GM12878 (cell line): ENCODE measurements at regions not wholly inside any gene's neighbourhood (a gene's known extent, or its start where the extent isn't known, plus 50 kb on each side); places are given as distances from the start of the nearest gene placed in this dataset.

ENCODE experiments used
- CTCF ChIP-seq, 3 experiments: IDR thresholded peaks in 2 of 3; conservative IDR thresholded peaks in 1 of 3; 2 replicates each; pipeline ENCODE4 v1.5.1; 2011; ENCODE audit warnings: low read depth in 3 of 3, low read length in 3 of 3, mild to moderate bottlenecking in 3 of 3, control low read depth in 2 of 3, moderate library complexity in 2 of 3, inconsistent platforms in 1 of 3, mixed read lengths in 1 of 3; ENCODE audit not compliant: control insufficient read depth in 2 of 3, insufficient read depth in 1 of 3; ENCODE audit errors: extremely low read depth in 1 of 3
- ELK1 ChIP-seq: IDR thresholded peaks from 2 replicates; pipeline ENCODE4 v1.6.1; 2012; ENCODE audit warnings: low read depth, low read length, improper control_type of control experiment
- POLR2A ChIP-seq: IDR thresholded peaks from 2 replicates; pipeline ENCODE4 v1.6.1; 2011; ENCODE audit warnings: low read depth, mild to moderate bottlenecking, low read length
- USF1 ChIP-seq: IDR thresholded peaks from 2 replicates; pipeline ENCODE4 v1.6.1; 2011; ENCODE audit warnings: borderline replicate concordance, low read depth, mild to moderate bottlenecking, moderate library complexity, mixed read lengths, low read length; ENCODE audit not compliant: insufficient read depth; ENCODE audit errors: extremely low read length

GRCh38 chr6:90462102-90462501, 124.8 kb downstream of the MAP3K7 start:
- TF ChIP-seq CTCF (IDR thresholded peaks at IDR 0.05 in 2 of 3, conservative IDR thresholded peaks at IDR 0.05 in 1 of 3; ENCODE audit: control insufficient read depth in 2 of 3, extremely low read depth in 1 of 3, insufficient read depth in 1 of 3, low read depth in 3 of 3, low read length in 3 of 3): no peak
- no peak for TF ChIP-seq USF1
- no peak for TF ChIP-seq ELK1
- no peak for TF ChIP-seq POLR2A
